Activated CD4-positive, CD25-positive, alpha-beta regulatory T cell (primary cell): ENCODE measurements at regions not wholly inside any gene's neighbourhood (a gene's known extent, or its start where the extent isn't known, plus 50 kb on each side); places are given as distances from the start of the nearest gene placed in this dataset.
"Not testable (repeated sequence)": the region's sequence is repeated elsewhere in the genome, so short reads cannot be mapped to it uniquely, and the experiment has no call there.

ENCODE experiments used
- DNase-seq, 4 experiments: peaks; one replicate each; lab custom pipeline; 2025; lab: John Stamatoyannopoulos, UW

- DNase-seq = not testable (repeated sequence)
Observed at GRCh38 chr15:85196697-85197096, 183.7 kb upstream of the AKAP13 start.

- not testable (repeated sequence) for DNase-seq
Observed at GRCh38 chr15:85197582-85197981, 182.8 kb upstream of the AKAP13 start.

- not testable (repeated sequence) for DNase-seq
Observed at GRCh38 chr15:85198432-85198831, 182.0 kb upstream of the AKAP13 start.

- DNase-seq = not testable (repeated sequence)
Observed at GRCh38 chr15:85200215-85200614, 180.2 kb upstream of the AKAP13 start.

- not testable (repeated sequence) for DNase-seq
Observed at GRCh38 chr15:85201118-85201793, 179.1 kb upstream of the AKAP13 start.

- not testable (repeated sequence) for DNase-seq
Observed at GRCh38 chr15:85204481-85204880, 175.9 kb upstream of the AKAP13 start.

GRCh38 chr15:85233791-85234325, 146.5 kb upstream of the AKAP13 start:
- DNase-seq = not testable (repeated sequence)

GRCh38 chr15:85234450-85235196, 145.8 kb upstream of the AKAP13 start:
- DNase-seq = not testable (repeated sequence)

- not testable (repeated sequence) for DNase-seq
Observed at GRCh38 chr15:85244056-85244455, 136.3 kb upstream of the AKAP13 start.

GRCh38 chr15:85250938-85251542, 129.4 kb upstream of the AKAP13 start:
- DNase-seq = not testable (repeated sequence)

GRCh38 chr15:85253196-85253915, 127.0 kb upstream of the AKAP13 start:
- DNase-seq = not testable (repeated sequence)

GRCh38 chr15:85254961-85255360, 125.4 kb upstream of the AKAP13 start:
- DNase-seq = not testable (repeated sequence)

GRCh38 chr15:85255502-85255901, 124.9 kb upstream of the AKAP13 start:
- DNase-seq = not testable (repeated sequence)

GRCh38 chr15:85256009-85256997, 124.1 kb upstream of the AKAP13 start:
- not testable (repeated sequence) for DNase-seq

GRCh38 chr15:85258062-85258445, 122.3 kb upstream of the AKAP13 start:
- not testable (repeated sequence) for DNase-seq

- not testable (repeated sequence) for DNase-seq
Observed at GRCh38 chr15:85258559-85259209, 121.7 kb upstream of the AKAP13 start.

- not testable (repeated sequence) for DNase-seq
Observed at GRCh38 chr15:85260526-85260925, 119.9 kb upstream of the AKAP13 start.

GRCh38 chr15:85262461-85263055, 117.8 kb upstream of the AKAP13 start:
- DNase-seq = not testable (repeated sequence)

GRCh38 chr15:85263842-85264440, 116.5 kb upstream of the AKAP13 start:
- not testable (repeated sequence) for DNase-seq
